ENCODE measurements at regions not wholly inside any gene's neighbourhood (a gene's known extent, or its start where the extent isn't known, plus 50 kb on each side); places are given as distances from the start of the nearest gene placed in this dataset.

DNA sequence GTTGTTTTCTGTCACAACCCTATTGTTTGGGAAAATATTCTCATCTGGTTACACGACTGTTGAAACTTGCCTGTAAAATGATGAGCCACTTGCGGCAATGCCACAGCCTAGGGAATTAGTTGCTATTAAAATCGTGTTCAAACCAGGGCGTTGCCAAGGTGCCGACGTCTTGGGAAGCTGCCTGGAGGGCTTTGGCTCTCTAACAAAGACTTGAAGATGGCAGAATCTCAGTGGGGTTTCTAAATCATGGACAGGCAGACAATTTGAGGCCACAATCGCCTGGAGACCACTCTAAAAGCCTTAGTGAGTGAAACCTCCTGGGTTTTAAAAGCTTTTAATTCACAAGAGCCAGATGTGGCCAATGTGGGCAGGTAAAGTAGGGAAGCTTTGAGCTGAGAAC is 117.2 kb upstream of the BMAL1 start:
- no peak overlapping the region for H3K27ac ChIP-seq
- TF ChIP-seq CTCF (IDR thresholded peaks at IDR 0.05) (no peak), ZFX (IDR thresholded peaks at IDR 0.05; ENCODE audit: borderline replicate concordance) (no peak)

DNA sequence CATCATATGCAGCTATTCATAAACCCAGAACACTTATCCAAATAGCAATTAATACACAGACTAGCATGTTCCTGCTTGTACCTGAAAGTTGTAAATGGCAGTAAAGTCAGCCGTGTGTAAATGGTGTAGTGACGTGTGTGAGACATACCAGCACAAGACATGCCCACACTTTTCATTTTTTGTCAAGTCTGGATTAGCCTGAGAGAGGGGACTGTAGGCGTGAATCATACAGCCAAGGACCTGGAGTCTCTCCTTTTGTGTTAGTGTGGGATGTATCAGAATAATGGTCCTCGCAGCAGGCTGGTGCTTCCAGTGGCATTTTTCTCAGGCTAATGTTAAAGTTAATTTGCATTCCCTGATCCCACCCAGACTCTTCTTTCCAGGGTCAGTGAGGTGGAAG is 116.8 kb upstream of the BMAL1 start:
- TF ChIP-seq CTCF (IDR thresholded peaks at IDR 0.05) (no peak), ZFX (IDR thresholded peaks at IDR 0.05; ENCODE audit: borderline replicate concordance) (no peak)
- no peak overlapping the region for H3K27ac ChIP-seq

DNA sequence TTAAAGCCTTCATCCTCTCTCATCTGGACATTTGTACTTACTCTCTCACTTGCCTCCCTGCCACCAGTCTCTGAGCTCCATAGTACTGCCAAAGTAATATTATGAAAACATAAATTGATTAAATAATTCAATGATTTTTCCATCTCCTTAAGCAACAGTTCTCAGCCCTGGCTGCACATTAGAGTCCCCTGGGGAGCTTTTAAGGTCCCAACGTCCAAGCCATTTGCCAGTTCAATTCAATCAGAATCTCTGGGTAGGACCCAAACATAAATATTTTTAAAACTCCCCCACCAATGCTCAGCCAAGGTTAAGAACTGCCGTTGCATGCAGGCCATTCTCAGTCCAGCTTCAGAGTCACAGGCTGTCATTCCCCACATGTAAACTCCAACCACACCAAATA is 114.4 kb upstream of the BMAL1 start:
- H3K27ac ChIP-seq, result no peak overlapping the region
- TF ChIP-seq CTCF (IDR thresholded peaks at IDR 0.05) (no peak), ZFX (IDR thresholded peaks at IDR 0.05; ENCODE audit: borderline replicate concordance) (no peak)

DNA sequence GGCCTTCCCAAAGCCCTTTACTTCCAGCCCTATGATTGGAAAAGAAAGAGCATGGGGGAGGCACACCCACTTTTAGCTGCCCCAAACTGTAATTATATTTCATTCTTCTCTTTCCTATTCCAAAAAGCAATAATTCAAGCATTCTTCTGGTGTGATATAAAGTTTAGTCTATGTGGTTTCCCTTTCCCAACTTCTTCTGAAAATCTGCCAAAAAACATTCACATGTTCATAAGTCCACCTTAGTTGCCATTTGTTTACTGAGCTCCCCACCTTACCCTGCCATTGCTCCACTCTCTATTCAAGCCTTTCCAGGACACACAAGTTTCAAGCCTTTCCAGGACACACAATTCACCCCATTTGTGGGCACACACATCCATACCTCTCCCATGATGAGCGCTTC is 111.6 kb upstream of the BMAL1 start:
- H3K27ac ChIP-seq, result no peak overlapping the region
- no peak for TF ChIP-seq CTCF (IDR thresholded peaks at IDR 0.05)
- no peak for TF ChIP-seq ZFX (IDR thresholded peaks at IDR 0.05; ENCODE audit: borderline replicate concordance)

GRCh38 chr11:13168271-13168670 is 109.3 kb upstream of the BMAL1 start:
- TF ChIP-seq CTCF (IDR thresholded peaks at IDR 0.05), result no peak
- TF ChIP-seq ZFX (IDR thresholded peaks at IDR 0.05; ENCODE audit: borderline replicate concordance), result no peak

GRCh38 chr11:13169709-13170108 is 107.9 kb upstream of the BMAL1 start:
- TF ChIP-seq CTCF (IDR thresholded peaks at IDR 0.05) (no peak), ZFX (IDR thresholded peaks at IDR 0.05; ENCODE audit: borderline replicate concordance) (no peak)
- H3K27ac ChIP-seq, result no peak overlapping the region

More at GRCh38 chr11:13168271-13168670, 109.3 kb upstream of the BMAL1 start:
- no peak overlapping the region for H3K27ac ChIP-seq

DNA sequence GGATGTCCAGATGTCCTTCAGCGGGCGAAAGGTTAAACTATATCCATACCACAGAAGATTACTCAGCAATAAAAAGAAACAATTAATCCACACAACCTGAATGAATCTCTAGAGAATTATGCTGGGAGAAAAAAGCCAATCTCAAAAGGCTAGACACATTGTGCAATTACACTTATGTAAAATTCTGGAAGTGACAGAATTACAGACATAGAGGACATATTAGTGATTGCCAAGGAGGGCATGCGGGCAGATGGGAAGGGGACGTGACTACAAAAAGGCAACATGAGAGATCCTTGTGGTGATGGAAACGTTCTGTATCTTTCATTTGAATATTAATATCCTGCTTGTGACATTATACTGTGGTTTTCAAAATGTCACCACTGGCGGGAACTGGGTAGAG is 103.5 kb upstream of the BMAL1 start:
- TF ChIP-seq CTCF (IDR thresholded peaks at IDR 0.05) (no peak), ZFX (IDR thresholded peaks at IDR 0.05; ENCODE audit: borderline replicate concordance) (no peak)

More for the DNA sequence above, 103.5 kb upstream of the BMAL1 start:
- no peak overlapping the region for H3K27ac ChIP-seq

Measured in 22Rv1 (cell line).